Sigmoid colon (tissue), 6 donors: ENCODE measurements at regions not wholly inside any gene's neighbourhood (a gene's known extent, or its start where the extent isn't known, plus 50 kb on each side); places are given as distances from the start of the nearest gene placed in this dataset.

Experiments used
- DNase-seq: peaks from one replicate; pipeline ENCODE4 v3.0.0-alpha.2; 2019
- H3K27ac ChIP-seq, 4 donors: fragments of 200-600 bp; sonication (generic); one replicate each; pipeline ENCODE4 v1.5.1; 2016 to 2019; ENCODE audit warnings: mild to moderate bottlenecking in 1 of 4
- H3K27me3 ChIP-seq, 3 donors: fragments of 200-600 bp; sonication (generic); one replicate each; pipeline ENCODE4 v1.5.1; 2019; ENCODE audit warnings: mild to moderate bottlenecking in 1 of 3
- H3K36me3 ChIP-seq, 4 donors: fragments of 200-600 bp; sonication (generic); one replicate each; pipeline ENCODE4 v1.5.1; 2016 to 2019
- H3K4me1 ChIP-seq, 4 donors: fragments of 200-600 bp; sonication (generic); one replicate each; pipeline ENCODE4 v1.5.1; 2017 to 2019
- H3K4me3 ChIP-seq, 4 donors: fragments of 200-600 bp; sonication (generic); one replicate each; pipeline ENCODE4 v1.5.1; 2017 to 2019; ENCODE audit warnings: mild to moderate bottlenecking in 2 of 4, moderate library complexity in 1 of 4
- H3K9me3 ChIP-seq, 4 donors: fragments of 200-600 bp in 3 of 4; sonication (generic) in 3 of 4; one replicate each; pipeline versions ENCODE4 v1.5.1 to v1.6.1; 2013 to 2019
- CTCF ChIP-seq, 4 experiments: fragments of 450-650 bp in 3 of 4; fragments of 200-600 bp in 1 of 4; IDR thresholded peaks; one replicate each; pipeline ENCODE4 v1.5.1; 2016 to 2019; ENCODE audit warnings: antibody characterized with exemption in 4 of 4, mild to moderate bottlenecking in 3 of 4, moderate library complexity in 2 of 4
- EP300 ChIP-seq, 4 donors: sonication (generic); formaldehyde crosslinking; IDR thresholded peaks; one replicate each; pipeline ENCODE4 v1.6.1; 2017; ENCODE audit warnings: antibody characterized with exemption in 4 of 4
- POLR2A ChIP-seq, 2 donors: fragments of 450-650 bp; IDR thresholded peaks; one replicate each; pipeline ENCODE4 v1.6.1; 2016; ENCODE audit warnings: antibody characterized with exemption in 2 of 2, mild to moderate bottlenecking in 2 of 2, moderate library complexity in 2 of 2
- POLR2AphosphoS5 ChIP-seq, 4 donors: sonication (generic); formaldehyde crosslinking; IDR thresholded peaks; one replicate each; pipeline ENCODE4 v1.6.1; 2017; ENCODE audit warnings: antibody characterized with exemption in 4 of 4
- WGBS, 2 donors: extraction: QIAGEN DNeasy Blood & Tissue Kit; methylation state at CpG; one replicate each; pipeline ENCODE4 v1.1.7; 2013; 5-methylcytosine and 5-hydroxymethylcytosine counted together
- intact Hi-C: fragments of 100-400 bp; cut with DNase I; formaldehyde crosslinking; loops from one replicate; pipeline ENCODE4 v1.15.1; 2023
- donor health status: healthy with polysubstance abuse.
- donor health status: healthy.

DNA sequence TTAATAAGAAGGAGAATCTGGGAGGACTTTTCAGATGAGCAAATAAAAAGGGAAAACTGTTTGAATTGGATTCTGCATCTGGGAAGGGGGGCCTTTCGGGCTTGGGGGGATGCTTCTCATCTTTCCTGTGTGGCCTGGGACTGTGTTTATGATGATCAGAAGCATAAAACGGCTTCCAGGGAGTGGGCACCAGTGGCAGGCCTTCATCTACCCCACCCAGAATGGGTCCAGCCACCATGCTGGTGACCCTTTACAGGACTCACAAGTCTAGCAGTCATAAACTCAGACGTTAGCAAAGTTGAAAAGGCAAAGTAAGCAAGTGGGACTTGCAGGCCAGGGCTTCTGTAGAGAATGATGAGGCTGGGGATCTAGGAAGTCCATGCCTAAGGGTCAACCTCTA lies 198.3 kb upstream of the ZMIZ1 start:
- no peak overlapping the region for H3K27ac ChIP-seq
- H3K9me3 ChIP-seq, result no peaks in the 10 kb centered on the region
- peak; percentile 45 for DNase-seq
- peaks cover 0 to 6% (median 3%) of the 10 kb centered on the region in 4 donors for H3K4me1 ChIP-seq
- no peaks in the 10 kb centered on the region for H3K27me3 ChIP-seq
- H3K4me3 ChIP-seq, result no peak overlapping the region
- WGBS, 2 donors, result 81 to 83% methylated on average over 3 of the region's 3 CpGs
- H3K36me3 ChIP-seq, result no peaks in the 10 kb centered on the region
- intact Hi-C loops, result no loop called here
- no peak for TF ChIP-seq POLR2AphosphoS5 (IDR thresholded peaks at IDR 0.05)
- no peak for TF ChIP-seq POLR2A (IDR thresholded peaks at IDR 0.05)
- no peak for TF ChIP-seq CTCF (IDR thresholded peaks at IDR 0.05)
- TF ChIP-seq EP300 (IDR thresholded peaks at IDR 0.05), result no peak

- no peak overlapping the region for H3K27ac ChIP-seq
- intact Hi-C loops, result no loop called here
- no peaks in the 10 kb centered on the region for H3K4me1 ChIP-seq
- 90 to 94% methylated on average over 3 of the region's 3 CpGs for WGBS, 2 donors
- H3K36me3 ChIP-seq, result no peaks in the 10 kb centered on the region
- DNase-seq, result no peak
- TF ChIP-seq CTCF (IDR thresholded peaks at IDR 0.05) (no peak), POLR2A (IDR thresholded peaks at IDR 0.05) (no peak), EP300 (IDR thresholded peaks at IDR 0.05) (no peak), POLR2AphosphoS5 (IDR thresholded peaks at IDR 0.05) (no peak)
- no peak overlapping the region for H3K4me3 ChIP-seq
- H3K9me3 ChIP-seq, result no peaks in the 10 kb centered on the region
- H3K27me3 ChIP-seq, result no peaks in the 10 kb centered on the region
Measured at GRCh38 chr10:78871796-78872195, 197.0 kb upstream of the ZMIZ1 start.

- intact Hi-C loops, result no loop called here
- TF ChIP-seq POLR2AphosphoS5 (IDR thresholded peaks at IDR 0.05) (no peak), POLR2A (IDR thresholded peaks at IDR 0.05) (no peak), CTCF (IDR thresholded peaks at IDR 0.05) (no peak), EP300 (IDR thresholded peaks at IDR 0.05) (no peak)
- no peak overlapping the region for H3K4me3 ChIP-seq
- no peaks in the 10 kb centered on the region for H3K27me3 ChIP-seq
- 33 to 75% methylated on average over 5 of the region's 5 CpGs for WGBS, 2 donors
- H3K4me1 ChIP-seq, result no peaks in the 10 kb centered on the region
- no peaks in the 10 kb centered on the region for H3K9me3 ChIP-seq
- H3K36me3 ChIP-seq, result no peaks in the 10 kb centered on the region
- DNase-seq, result no peak
- H3K27ac ChIP-seq, result no peak overlapping the region
Measured at GRCh38 chr10:78873413-78873812, 195.4 kb upstream of the ZMIZ1 start.

GRCh38 chr10:78875331-78875877 lies 193.4 kb upstream of the ZMIZ1 start:
- Histone ChIP-seq H3K4me1 (no peaks in the 10 kb centered on the region), H3K36me3 (no peaks in the 10 kb centered on the region), H3K27ac (no peak overlapping the region), H3K9me3 (peaks cover 0 to 2% (median 0%) of the 10 kb centered on the region in 4 donors), H3K27me3 (no peaks in the 10 kb centered on the region), H3K4me3 (no peak overlapping the region)
- WGBS, 2 donors, result 87 to 91% methylated on average over 2 of the region's 2 CpGs
- TF ChIP-seq POLR2AphosphoS5 (IDR thresholded peaks at IDR 0.05), result no peak
- no peak for TF ChIP-seq EP300 (IDR thresholded peaks at IDR 0.05)
- no peak for TF ChIP-seq CTCF (IDR thresholded peaks at IDR 0.05)
- no peak for TF ChIP-seq POLR2A (IDR thresholded peaks at IDR 0.05)
- intact Hi-C loops, result no loop called here
- no peak for DNase-seq

DNA sequence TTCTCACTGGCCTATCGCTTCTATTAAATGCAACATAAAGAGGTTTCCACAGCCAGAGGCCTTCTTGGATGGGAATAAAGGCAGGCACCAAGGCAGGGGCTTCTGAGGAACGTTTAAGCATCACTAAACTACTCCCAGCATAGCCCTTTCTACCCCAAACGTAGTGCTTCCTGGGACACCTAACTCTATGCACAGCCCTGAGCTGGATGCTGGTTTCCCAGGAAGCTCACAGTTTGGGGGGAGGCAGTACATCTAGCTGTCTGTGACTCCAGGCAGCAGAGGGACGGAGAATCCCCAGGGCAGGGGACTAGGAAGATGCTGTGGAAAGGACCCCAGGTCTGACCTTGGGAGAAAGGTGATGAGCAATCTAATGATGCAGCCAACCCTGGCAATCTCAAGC lies 192.8 kb upstream of the ZMIZ1 start:
- Histone ChIP-seq H3K27ac (no peak overlapping the region), H3K4me1 (no peaks in the 10 kb centered on the region), H3K27me3 (no peaks in the 10 kb centered on the region), H3K4me3 (no peak overlapping the region), H3K36me3 (no peaks in the 10 kb centered on the region), H3K9me3 (peaks cover 0 to 2% (median 0%) of the 10 kb centered on the region in 4 donors)
- DNase-seq, result no peak
- TF ChIP-seq EP300 (IDR thresholded peaks at IDR 0.05) (no peak), POLR2A (IDR thresholded peaks at IDR 0.05) (no peak), POLR2AphosphoS5 (IDR thresholded peaks at IDR 0.05) (no peak), CTCF (IDR thresholded peaks at IDR 0.05) (no peak)
- intact Hi-C loops, result no loop called here
- WGBS, 2 donors, result 87 to 90% methylated on average over 4 of the region's 4 CpGs
